ENCODE measurements at regions not wholly inside any gene's neighbourhood (a gene's known extent, or its start where the extent isn't known, plus 50 kb on each side); places are given as distances from the start of the nearest gene placed in this dataset.

DNA sequence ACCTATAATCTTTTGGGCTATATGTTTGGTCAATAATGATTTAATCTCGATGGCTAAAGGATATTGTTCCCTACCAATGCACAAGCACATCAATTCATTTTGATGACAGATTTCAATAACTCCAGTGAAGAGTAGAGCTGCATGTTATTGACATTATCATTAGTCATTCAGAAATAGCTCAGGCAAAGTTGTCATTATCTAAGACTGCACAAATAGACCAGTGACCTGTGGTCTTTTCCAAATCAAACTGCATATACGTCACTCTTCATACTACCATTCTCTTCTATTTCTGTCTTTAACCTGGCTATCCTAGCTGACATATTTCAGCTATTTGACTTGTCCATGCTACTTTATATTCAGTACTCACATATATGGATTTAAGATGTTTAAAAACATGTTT is 1050.8 kb downstream of the C4orf33 start:
- DNase-seq (ENCODE audit: extremely low spot score) = no peak
- ChIA-PET CTCF (no interaction called here), POLR2A (no interaction called here)
- TF ChIP-seq NFRKB (IDR thresholded peaks at IDR 0.05) (no peak), FOXA1 (IDR thresholded peaks at IDR 0.05) (no peak), ARNT (IDR thresholded peaks at IDR 0.05) (no peak), SP1 (IDR thresholded peaks at IDR 0.05) (no peak), L3MBTL2 (conservative IDR thresholded peaks at IDR 0.05) (no peak), HDGF (IDR thresholded peaks at IDR 0.05; ENCODE audit: borderline replicate concordance) (no peak), ELF4 (IDR thresholded peaks at IDR 0.05) (no peak), BHLHE40 (IDR thresholded peaks at IDR 0.05; ENCODE audit: borderline replicate concordance) (no peak), TARDBP (IDR thresholded peaks at IDR 0.05) (no peak), SUZ12 (IDR thresholded peaks at IDR 0.05) (no peak), FOXM1 (IDR thresholded peaks at IDR 0.05; ENCODE audit: borderline replicate concordance) (no peak)
- TF ChIP-seq, protein P1, sequence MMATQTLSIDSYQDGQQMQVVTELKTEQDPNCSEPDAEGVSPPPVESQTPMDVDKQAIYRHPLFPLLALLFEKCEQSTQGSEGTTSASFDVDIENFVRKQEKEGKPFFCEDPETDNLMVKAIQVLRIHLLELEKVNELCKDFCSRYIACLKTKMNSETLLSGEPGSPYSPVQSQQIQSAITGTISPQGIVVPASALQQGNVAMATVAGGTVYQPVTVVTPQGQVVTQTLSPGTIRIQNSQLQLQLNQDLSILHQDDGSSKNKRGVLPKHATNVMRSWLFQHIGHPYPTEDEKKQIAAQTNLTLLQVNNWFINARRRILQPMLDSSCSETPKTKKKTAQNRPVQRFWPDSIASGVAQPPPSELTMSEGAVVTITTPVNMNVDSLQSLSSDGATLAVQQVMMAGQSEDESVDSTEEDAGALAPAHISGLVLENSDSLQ (IDR thresholded peaks at IDR 0.05) = no peak

DNA sequence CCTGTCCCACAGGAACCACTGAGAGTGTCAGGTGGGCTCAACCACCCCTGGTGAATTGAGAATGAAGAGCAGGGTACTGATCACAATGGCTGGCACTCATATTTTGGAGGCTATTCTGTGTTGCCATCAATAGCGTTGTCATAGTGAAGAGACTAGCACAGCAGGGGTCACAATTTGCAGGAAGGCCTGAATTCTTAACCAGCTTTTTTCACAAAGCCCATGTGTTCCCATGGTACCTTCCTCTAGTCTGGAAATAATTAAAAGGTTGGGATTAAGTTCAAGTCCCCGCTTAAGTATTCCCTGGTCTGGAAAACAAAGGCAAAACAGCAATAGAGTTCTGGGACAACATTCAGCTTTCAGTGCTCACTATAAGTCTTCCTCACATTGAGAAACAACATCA is 1051.7 kb downstream of the C4orf33 start:
- POLR2A ChIA-PET = no interaction called here
- DNase-seq (ENCODE audit: extremely low spot score) = no peak
- TF ChIP-seq FOXK2 (IDR thresholded peaks at IDR 0.05) (no peak), LEF1 (IDR thresholded peaks at IDR 0.05; ENCODE audit: borderline replicate concordance) (no peak), TARDBP (IDR thresholded peaks at IDR 0.05) (no peak), BHLHE40 (IDR thresholded peaks at IDR 0.05; ENCODE audit: borderline replicate concordance) (no peak), L3MBTL2 (conservative IDR thresholded peaks at IDR 0.05) (no peak), ZNF384 (IDR thresholded peaks at IDR 0.05) (no peak), SP1 (IDR thresholded peaks at IDR 0.05) (no peak), ARNT (IDR thresholded peaks at IDR 0.05) (no peak), SUZ12 (IDR thresholded peaks at IDR 0.05) (no peak), FOXA1 (IDR thresholded peaks at IDR 0.05) (no peak), ELF4 (IDR thresholded peaks at IDR 0.05) (no peak), HDGF (IDR thresholded peaks at IDR 0.05; ENCODE audit: borderline replicate concordance) (no peak), NFRKB (IDR thresholded peaks at IDR 0.05) (no peak), CTBP1 (IDR thresholded peaks at IDR 0.05; ENCODE audit: borderline replicate concordance) (no peak), FOXM1 (IDR thresholded peaks at IDR 0.05; ENCODE audit: borderline replicate concordance) (no peak)
- TF ChIP-seq, protein P1 (IDR thresholded peaks at IDR 0.05) = no peak
- CTCF ChIA-PET = no interaction called here

DNA sequence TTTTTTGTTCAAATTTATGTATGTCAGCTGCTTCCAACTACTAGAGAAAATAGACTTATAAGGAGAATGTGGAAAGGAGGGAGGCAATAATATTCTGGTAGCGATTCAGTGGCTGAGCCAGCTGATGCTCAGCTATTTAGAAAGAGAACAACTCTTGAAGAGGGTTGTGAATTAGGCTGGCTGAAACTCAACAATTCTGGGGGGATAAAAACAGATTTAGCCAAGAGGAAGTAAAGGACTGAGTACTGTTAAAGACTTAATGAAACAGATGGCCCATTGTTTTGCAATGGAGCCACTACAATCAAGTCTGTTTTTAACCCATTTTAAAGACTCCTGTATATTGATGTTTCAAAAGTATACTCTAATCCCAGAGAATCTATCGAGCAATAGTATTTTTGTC is 1058.9 kb downstream of the C4orf33 start:
- TF ChIP-seq TARDBP (IDR thresholded peaks at IDR 0.05) (no peak), FOXM1 (IDR thresholded peaks at IDR 0.05; ENCODE audit: borderline replicate concordance) (no peak), BHLHE40 (IDR thresholded peaks at IDR 0.05; ENCODE audit: borderline replicate concordance) (no peak), NFRKB (IDR thresholded peaks at IDR 0.05) (no peak), CTBP1 (IDR thresholded peaks at IDR 0.05; ENCODE audit: borderline replicate concordance) (no peak), ELF4 (IDR thresholded peaks at IDR 0.05) (no peak), HDGF (IDR thresholded peaks at IDR 0.05; ENCODE audit: borderline replicate concordance) (no peak), ARNT (IDR thresholded peaks at IDR 0.05) (no peak), L3MBTL2 (conservative IDR thresholded peaks at IDR 0.05) (no peak), SUZ12 (IDR thresholded peaks at IDR 0.05) (no peak), LEF1 (IDR thresholded peaks at IDR 0.05; ENCODE audit: borderline replicate concordance) (no peak), FOXA1 (IDR thresholded peaks at IDR 0.05) (no peak), SP1 (IDR thresholded peaks at IDR 0.05) (no peak), ZNF384 (IDR thresholded peaks at IDR 0.05) (no peak)
- TF ChIP-seq, protein P1 (IDR thresholded peaks at IDR 0.05) = no peak
- DNase-seq (ENCODE audit: extremely low spot score) = no peak
- ChIA-PET POLR2A (no interaction called here), CTCF (no interaction called here)

DNA sequence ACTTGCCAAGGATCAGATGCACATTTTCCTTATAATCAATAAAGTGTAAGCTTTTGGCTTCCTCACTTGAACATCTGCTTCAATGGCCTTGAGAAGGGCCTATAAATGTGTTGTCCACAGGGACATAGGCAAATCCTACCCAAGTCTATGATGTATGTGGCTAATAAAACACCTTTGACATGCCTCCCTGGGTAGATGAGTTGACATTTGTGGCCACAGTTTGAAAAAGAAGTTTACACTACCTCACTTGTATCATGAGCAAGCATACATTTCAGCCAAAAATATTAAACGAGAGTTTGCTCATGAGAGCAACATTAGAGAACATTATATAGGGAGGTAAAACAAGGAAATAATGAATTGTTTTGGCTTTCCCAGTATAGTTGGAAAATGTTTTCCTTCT is 1067.7 kb downstream of the C4orf33 start:
- DNase-seq (ENCODE audit: extremely low spot score) = no peak
- CTCF ChIA-PET = no interaction called here
- TF ChIP-seq FOXA1 (IDR thresholded peaks at IDR 0.05) (no peak), BHLHE40 (IDR thresholded peaks at IDR 0.05; ENCODE audit: borderline replicate concordance) (no peak), LEF1 (IDR thresholded peaks at IDR 0.05; ENCODE audit: borderline replicate concordance) (no peak), ARNT (IDR thresholded peaks at IDR 0.05) (no peak), ELF4 (IDR thresholded peaks at IDR 0.05) (no peak), HDGF (IDR thresholded peaks at IDR 0.05; ENCODE audit: borderline replicate concordance) (no peak), ZNF384 (IDR thresholded peaks at IDR 0.05) (no peak), SP1 (IDR thresholded peaks at IDR 0.05) (no peak), FOXM1 (IDR thresholded peaks at IDR 0.05; ENCODE audit: borderline replicate concordance) (no peak), TARDBP (IDR thresholded peaks at IDR 0.05) (no peak), L3MBTL2 (conservative IDR thresholded peaks at IDR 0.05) (no peak), CTBP1 (IDR thresholded peaks at IDR 0.05; ENCODE audit: borderline replicate concordance) (no peak), NFRKB (IDR thresholded peaks at IDR 0.05) (no peak), FOXK2 (IDR thresholded peaks at IDR 0.05) (no peak), SUZ12 (IDR thresholded peaks at IDR 0.05) (no peak)
- TF ChIP-seq, protein P1 (IDR thresholded peaks at IDR 0.05) = no peak
- POLR2A ChIA-PET = no interaction called here

DNA sequence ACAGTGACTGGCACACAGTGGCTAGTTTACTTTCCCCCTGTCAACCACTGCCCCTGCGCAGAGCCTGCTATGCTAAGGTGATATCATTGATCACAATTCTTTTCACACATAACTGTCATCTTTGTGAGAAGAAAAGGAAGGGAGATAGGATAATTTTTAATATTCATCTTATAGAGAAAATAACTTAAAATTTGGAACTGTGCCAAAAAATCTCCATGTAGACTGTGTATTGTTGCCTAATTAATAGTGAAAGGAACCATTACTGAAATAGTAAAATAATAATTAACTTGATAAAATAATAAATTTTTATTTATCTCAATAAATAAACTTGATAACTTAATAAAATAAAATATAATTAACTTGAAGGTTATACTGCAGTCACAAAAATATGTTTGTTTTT is 1069.4 kb downstream of the C4orf33 start:
- ChIA-PET CTCF (no interaction called here), POLR2A (no interaction called here)
- no peak for DNase-seq (ENCODE audit: extremely low spot score)
- TF ChIP-seq, protein P1 (IDR thresholded peaks at IDR 0.05) = no peak
- TF ChIP-seq NFRKB (IDR thresholded peaks at IDR 0.05) = no peak
- TF ChIP-seq SP1 (IDR thresholded peaks at IDR 0.05) = no peak
- no peak for TF ChIP-seq FOXA1 (IDR thresholded peaks at IDR 0.05)
- no peak for TF ChIP-seq ELF4 (IDR thresholded peaks at IDR 0.05)
- TF ChIP-seq ZNF384 (IDR thresholded peaks at IDR 0.05) = no peak
- no peak for TF ChIP-seq TARDBP (IDR thresholded peaks at IDR 0.05)
- no peak for TF ChIP-seq FOXK2 (IDR thresholded peaks at IDR 0.05)
- TF ChIP-seq LEF1 (IDR thresholded peaks at IDR 0.05; ENCODE audit: borderline replicate concordance) = no peak
- TF ChIP-seq CTBP1 (IDR thresholded peaks at IDR 0.05; ENCODE audit: borderline replicate concordance) = no peak
- no peak for TF ChIP-seq SUZ12 (IDR thresholded peaks at IDR 0.05)
- no peak for TF ChIP-seq ARNT (IDR thresholded peaks at IDR 0.05)
- TF ChIP-seq FOXM1 (IDR thresholded peaks at IDR 0.05; ENCODE audit: borderline replicate concordance) = no peak
- TF ChIP-seq BHLHE40 (IDR thresholded peaks at IDR 0.05; ENCODE audit: borderline replicate concordance) = no peak
- TF ChIP-seq L3MBTL2 (conservative IDR thresholded peaks at IDR 0.05) = no peak
- no peak for TF ChIP-seq HDGF (IDR thresholded peaks at IDR 0.05; ENCODE audit: borderline replicate concordance)

All from HEK293T (cell line).